GM23248 (cell line): ENCODE measurements at regions not wholly inside any gene's neighbourhood (a gene's known extent, or its start where the extent isn't known, plus 50 kb on each side); places are given as distances from the start of the nearest gene placed in this dataset.

Experiments used
- EZH2 ChIP-seq: fragments of 200-600 bp; sonication (generic); IDR thresholded peaks from 2 replicates; pipeline ENCODE4 v1.6.1; 2018; ENCODE audit warnings: antibody characterized with exemption, mild to moderate bottlenecking; ENCODE audit not compliant: insufficient read depth, poor library complexity, severe bottlenecking
- EZH2phosphoT487 ChIP-seq: fragments of 200-600 bp; sonication (generic); IDR thresholded peaks from 2 replicates; pipeline ENCODE4 v1.6.1; 2018; ENCODE audit warnings: antibody characterized with exemption, moderate library complexity, mild to moderate bottlenecking, low read depth; ENCODE audit not compliant: insufficient read depth

GRCh38 chr2:106299696-106300095 lies 105.6 kb upstream of the UXS1 start:
- TF ChIP-seq EZH2 (no peak), EZH2phosphoT487 (no peak)
